SKM-1 (cell line): ENCODE measurements at regions not wholly inside any gene's neighbourhood (a gene's known extent, or its start where the extent isn't known, plus 50 kb on each side); places are given as distances from the start of the nearest gene placed in this dataset.
"Not testable (repeated sequence)": the region's sequence is repeated elsewhere in the genome, so short reads cannot be mapped to it uniquely, and the experiment has no call there.

Source experiments
- DNase-seq: peaks from one replicate; lab custom pipeline; 2025; ENCODE audit not compliant: unreplicated experiment; lab: John Stamatoyannopoulos, UW

DNA sequence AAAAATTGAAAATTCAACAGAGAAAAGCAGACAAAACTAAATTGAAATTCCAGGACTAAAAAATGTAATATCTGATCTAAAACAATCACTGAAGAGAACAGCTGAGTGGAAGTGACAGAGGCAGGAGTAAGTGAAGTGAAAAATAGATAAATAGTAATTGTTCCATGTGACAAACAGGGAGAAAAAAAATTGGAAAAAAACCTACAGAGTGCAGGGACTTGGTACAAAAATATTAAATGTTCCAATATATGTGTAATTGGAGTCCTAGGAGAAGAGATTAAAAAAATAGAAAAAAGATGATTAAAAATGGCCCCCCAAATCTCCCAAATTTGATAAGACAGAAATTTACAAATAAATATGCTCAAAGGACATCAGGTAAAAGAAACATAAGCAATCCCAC is 63.4 kb upstream of the NAMPT start:
- DNase-seq = no peak

DNA sequence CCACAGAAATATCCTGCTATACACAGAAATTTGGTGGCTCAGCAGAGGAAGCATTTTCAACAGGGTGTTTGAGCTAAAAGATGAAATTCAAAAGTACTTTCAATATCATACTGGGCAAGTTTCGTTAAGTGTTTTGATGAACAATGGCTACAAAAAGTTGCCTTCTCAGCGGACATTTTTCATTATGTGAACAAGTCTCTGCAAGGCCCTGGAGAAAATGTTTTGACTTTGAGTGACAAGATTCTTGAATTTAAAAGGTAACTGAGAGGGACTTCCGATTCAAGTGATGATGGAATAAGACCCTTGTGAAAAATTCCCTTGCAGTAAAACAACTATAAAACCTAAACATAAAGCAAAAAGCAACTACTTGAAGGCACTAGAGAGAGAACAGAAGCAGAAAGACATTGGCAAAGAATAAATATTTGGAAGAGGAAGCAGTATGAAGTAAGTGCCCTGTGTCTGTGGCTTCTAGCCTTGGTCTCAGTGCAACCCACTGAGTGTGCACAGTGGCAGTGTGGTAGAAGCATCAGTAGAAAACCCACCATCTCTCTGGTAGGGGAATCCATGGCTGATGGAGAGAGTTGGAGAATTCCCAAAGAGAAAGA is 62.5 kb upstream of the NAMPT start:
- DNase-seq = peak; percentile 48

DNA sequence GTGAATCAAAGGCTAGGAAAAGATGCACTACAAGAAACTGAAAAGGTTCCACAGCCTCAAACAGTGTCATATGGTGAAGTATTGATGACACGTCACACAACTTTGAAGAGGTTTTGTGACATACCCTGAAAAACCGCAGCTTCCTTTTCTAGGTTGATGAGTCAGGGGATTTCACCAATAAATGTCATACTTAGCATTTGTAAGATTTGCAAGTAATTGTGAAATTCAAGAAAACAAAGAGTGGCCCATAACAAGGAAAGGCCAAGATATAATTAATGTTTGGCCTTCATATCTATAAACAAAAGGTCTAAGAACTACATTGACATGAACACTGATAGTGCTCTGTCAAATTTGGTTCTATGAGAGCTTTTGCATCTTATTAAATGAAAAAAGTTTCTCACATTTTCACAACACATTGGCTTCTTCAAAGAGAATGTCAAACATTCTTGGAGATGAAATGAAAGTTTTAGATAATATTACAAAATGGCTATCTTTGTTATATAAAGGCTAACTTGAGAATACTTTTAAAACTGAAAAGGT is 62.0 kb upstream of the NAMPT start:
- DNase-seq = peak; percentile 98

- no peak for DNase-seq
Measured at GRCh38 chr7:106346167-106346677, 61.4 kb upstream of the NAMPT start.

DNA sequence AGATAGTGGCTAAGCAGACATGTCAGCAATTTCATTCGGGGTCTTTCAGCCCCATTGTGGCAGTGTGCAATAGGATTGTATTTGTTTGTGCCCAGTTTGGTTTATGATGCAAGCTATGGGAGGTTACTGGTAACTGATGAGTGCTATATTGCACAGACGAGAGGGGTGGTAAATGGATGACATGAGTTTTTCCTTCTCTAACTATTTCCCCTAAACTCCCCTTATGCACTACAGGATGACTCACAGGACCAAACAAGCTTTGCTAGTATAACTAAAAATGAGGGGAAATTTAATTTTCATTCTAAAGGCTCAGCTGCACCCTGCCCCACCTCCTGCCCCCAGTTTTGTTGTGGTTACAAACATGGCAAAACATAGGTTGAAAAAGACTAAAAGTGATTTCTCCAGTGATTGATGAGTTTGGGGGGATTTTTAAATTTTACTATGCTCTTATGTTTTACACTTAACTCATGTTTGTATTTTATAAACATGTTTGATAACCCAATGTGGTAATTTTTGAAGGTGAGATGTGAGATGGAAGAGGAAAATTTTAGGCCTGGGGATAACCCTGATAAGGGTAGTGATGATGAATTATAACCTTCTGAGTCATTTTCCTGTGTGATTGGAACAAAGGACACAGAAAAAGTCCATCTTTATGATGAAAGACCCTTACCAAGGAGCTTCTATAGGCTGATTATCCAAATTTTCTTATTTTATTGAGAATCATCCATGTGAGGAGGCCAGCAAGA is 60.8 kb upstream of the NAMPT start:
- no peak for DNase-seq

DNA sequence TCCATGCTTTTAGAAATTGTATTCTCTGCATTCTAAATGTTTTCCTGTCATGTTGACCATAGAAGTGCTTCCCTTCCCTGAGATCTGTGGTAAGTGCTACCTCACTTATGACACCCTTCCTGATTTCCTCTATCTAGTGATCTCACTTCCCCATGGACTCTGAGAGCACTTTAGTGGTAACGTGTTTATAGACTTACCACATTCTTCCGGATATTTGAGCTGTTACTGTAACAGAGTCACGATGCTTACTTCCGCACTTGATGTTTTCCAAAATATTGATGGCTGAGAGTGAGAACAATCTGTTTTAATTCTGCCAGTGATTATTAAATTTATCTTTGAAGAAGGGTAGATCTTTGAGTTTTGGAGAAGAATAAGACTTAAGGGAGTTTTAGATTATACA is 60.1 kb upstream of the NAMPT start:
- peak; percentile 92 for DNase-seq

DNA sequence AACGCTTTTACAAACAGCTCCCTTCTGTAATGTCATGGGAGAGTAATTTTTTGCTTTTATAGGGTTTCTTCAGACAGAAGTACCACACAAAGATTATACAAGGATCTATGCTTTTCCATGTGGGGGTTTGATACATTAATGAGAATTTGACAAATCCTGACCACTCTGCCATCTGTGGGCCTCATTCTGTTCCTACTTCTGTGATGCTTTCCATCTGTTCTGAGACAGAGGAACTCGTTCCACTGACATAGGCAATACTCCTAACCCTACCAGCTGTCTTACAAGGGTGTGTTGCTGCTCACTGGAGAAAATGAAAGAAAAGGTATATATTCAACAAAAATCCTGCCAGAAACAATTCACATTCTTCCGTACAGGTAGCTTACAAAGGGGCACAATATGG is 59.4 kb upstream of the NAMPT start:
- DNase-seq = no peak

GRCh38 chr7:106342049-106342448 is 57.3 kb upstream of the NAMPT start:
- not testable (repeated sequence) for DNase-seq

DNA sequence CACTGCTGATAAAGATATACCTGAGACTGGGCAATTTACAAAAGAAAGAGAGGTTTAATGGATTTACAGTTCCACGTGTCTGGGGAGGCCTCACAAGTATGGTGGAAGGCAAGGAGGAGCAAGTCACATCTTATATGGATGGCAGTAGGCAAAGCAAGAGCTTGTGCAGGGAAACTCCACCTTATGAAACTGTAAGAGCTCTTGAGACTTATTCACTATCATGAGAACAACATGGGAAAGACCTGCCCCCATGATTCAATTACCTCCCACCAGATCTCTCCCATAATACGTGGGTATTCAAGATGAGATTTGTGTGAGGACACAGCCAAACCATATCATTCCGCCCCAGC is 55.4 kb upstream of the NAMPT start:
- DNase-seq = not testable (repeated sequence)

DNA sequence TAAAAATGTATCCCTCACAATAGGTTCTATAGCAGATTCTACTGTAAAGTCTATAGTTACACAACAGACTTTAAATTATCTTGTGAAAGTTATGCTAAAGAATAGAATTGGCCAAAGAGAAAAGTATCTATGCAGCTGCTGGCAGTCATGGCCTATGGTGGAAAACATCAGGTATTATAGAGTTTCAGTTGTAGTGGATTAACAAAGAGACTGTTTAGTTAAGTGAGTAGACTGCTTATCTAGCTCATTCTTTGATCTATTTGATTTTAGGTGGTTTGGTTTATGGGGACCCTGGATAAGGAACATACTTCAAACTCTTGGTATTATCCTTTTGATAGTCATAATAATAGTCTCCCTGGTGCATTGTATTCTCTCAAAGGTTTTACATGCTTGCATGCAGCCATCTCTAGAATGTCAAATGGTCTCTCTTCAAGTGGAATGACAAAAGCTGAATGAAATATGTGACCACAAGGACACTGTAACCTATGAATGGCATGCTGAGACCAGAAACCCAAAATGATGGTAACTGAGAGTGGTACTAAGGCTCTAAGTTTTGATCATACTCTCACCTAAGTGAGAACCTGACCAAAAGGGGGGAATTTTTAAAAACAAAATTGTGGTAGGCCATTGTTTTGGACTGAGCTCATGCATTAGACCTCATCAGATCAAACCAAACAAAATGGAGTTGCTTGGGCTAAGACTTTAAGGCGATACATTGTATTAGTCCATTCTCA is 54.9 kb upstream of the NAMPT start:
- no peak for DNase-seq

DNA sequence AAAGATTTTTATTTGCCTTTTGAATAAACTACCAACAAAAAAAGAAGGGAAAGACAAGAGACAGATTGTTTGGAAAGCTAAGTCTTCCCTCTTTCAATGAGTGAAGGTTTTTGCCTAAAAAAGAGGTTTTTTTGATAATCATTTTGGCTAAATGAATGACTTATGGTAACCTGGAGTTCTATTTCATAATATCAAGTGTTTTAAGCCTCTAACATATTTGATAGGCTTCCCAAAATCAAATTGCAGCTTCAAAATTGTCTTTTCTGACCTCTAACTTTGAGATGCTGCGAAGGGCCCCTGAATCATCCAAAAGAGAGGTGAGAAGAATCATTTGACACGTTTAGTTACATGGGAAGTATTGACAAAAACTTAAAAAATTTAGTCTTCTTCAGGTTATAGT is 53.0 kb upstream of the NAMPT start:
- no peak for DNase-seq

GRCh38 chr7:106335814-106336213 is 51.0 kb upstream of the NAMPT start:
- DNase-seq = no peak
